GM10248 (cell line): ENCODE measurements at regions not wholly inside any gene's neighbourhood (a gene's known extent, or its start where the extent isn't known, plus 50 kb on each side); places are given as distances from the start of the nearest gene placed in this dataset.
"Not testable (repeated sequence)": the region's sequence is repeated elsewhere in the genome, so short reads cannot be mapped to it uniquely, and the experiment has no call there.

ENCODE experiments used
- CTCF ChIA-PET: fragments of 300-600 bp; sonication (Branson Sonifier 250); formaldehyde crosslinking; extraction: SDS; loops from one replicate; lab custom pipeline; 2021; ENCODE audit warnings: antibody characterized with exemption; lab: Yijun Ruan, JAX
- POLR2A ChIA-PET: fragments of 350-650 bp; sonication (Branson Sonifier 250); formaldehyde crosslinking; extraction: SDS; loops from one replicate; lab custom pipeline; 2020; ENCODE audit warnings: antibody characterized with exemption; lab: Yijun Ruan, JAX
- DNase-seq: peaks from one replicate; pipeline ENCODE4 v3.0.0; 2012; ENCODE audit errors: extremely low spot score
- CTCF ChIP-seq: IDR thresholded peaks from 2 replicates; pipeline ENCODE4 v1.5.1; 2012; ENCODE audit warnings: mild to moderate bottlenecking, low read depth; ENCODE audit errors: extremely low read depth, missing control alignments, control extremely low read depth

- ChIA-PET POLR2A (no interaction called here), CTCF (no interaction called here)
- no peak for TF ChIP-seq CTCF
- no peak for DNase-seq
Measured at GRCh38 chr1:213457733-213458132, 406.7 kb downstream of the RPS6KC1 start.

GRCh38 chr1:213462374-213462773 lies 411.3 kb downstream of the RPS6KC1 start:
- DNase-seq, CTCF ChIA-PET, POLR2A ChIA-PET: not testable (repeated sequence)

GRCh38 chr1:213464786-213465460 lies 413.9 kb downstream of the RPS6KC1 start:
- ChIA-PET CTCF (interaction anchor here (0.7 kb wide), 1 partner anchor 13 kb away, joined by 3 read pairs; no protein-coding TSS in a partner anchor), POLR2A (no interaction called here)
- TF ChIP-seq CTCF, result no peak
- no peak for DNase-seq

GRCh38 chr1:213466541-213466940 lies 415.5 kb downstream of the RPS6KC1 start:
- no peak for TF ChIP-seq CTCF
- no peak for DNase-seq
- CTCF ChIA-PET, result no interaction called here
- POLR2A ChIA-PET, result no interaction called here

GRCh38 chr1:213474054-213474453 lies 423.0 kb downstream of the RPS6KC1 start:
- POLR2A ChIA-PET, result no interaction called here

GRCh38 chr1:213481395-213481794 lies 430.4 kb downstream of the RPS6KC1 start:
- no peak for TF ChIP-seq CTCF
- ChIA-PET POLR2A (no interaction called here), CTCF (no interaction called here)

More at GRCh38 chr1:213474054-213474453, 423.0 kb downstream of the RPS6KC1 start:
- CTCF ChIA-PET, result interaction anchor here (1.4 kb wide), 1 partner anchor 10 kb away, joined by 4 read pairs; no protein-coding TSS in a partner anchor
- TF ChIP-seq CTCF, result no peak
- DNase-seq, result no peak

GRCh38 chr1:213484333-213484732 lies 433.3 kb downstream of the RPS6KC1 start:
- ChIA-PET POLR2A (no interaction called here), CTCF (interaction anchor here (1.2 to 2.2 kb wide), 2 partner anchors 21 kb away, joined by 3 to 4 read pairs; no protein-coding TSS in a partner anchor)
- TF ChIP-seq CTCF, result no peak
- DNase-seq, result no peak

More at GRCh38 chr1:213481395-213481794, 430.4 kb downstream of the RPS6KC1 start:
- no peak for DNase-seq
